SK-N-SH treated with all-trans-retinoic acid at 6 μM for 48 hours (cell line): ENCODE measurements at regions not wholly inside any gene's neighbourhood (a gene's known extent, or its start where the extent isn't known, plus 50 kb on each side); places are given as distances from the start of the nearest gene placed in this dataset.

Experiments
- ATAC-seq: fragments of 200-7000 bp; cut with Tn5 transposase; 3 replicates; pipeline ENCODE4 v1.9.1; 2020; ENCODE audit warnings: mild to moderate bottlenecking, moderate library complexity
- ARNTL ChIP-seq: fragments of 450-650 bp; formaldehyde crosslinking; IDR thresholded peaks from 2 replicates; pipeline ENCODE4 v1.5.0; 2020; ENCODE audit warnings: low read depth, mild to moderate bottlenecking, moderate library complexity, borderline replicate concordance
- BACH2 ChIP-seq: fragments of 250-450 bp; sonication (Bioruptor Pico); IDR thresholded peaks from 2 replicates; pipeline ENCODE4 v1.9.0; 2021; ENCODE audit warnings: mild to moderate bottlenecking, borderline replicate concordance
- CSDC2 ChIP-seq: fragments of 250-450 bp; sonication (Bioruptor Pico); IDR thresholded peaks from 2 replicates; pipeline ENCODE4 v1.5.0; 2020; ENCODE audit warnings: mild to moderate bottlenecking, moderate library complexity
- CSRNP3 ChIP-seq: fragments of 250-450 bp; sonication (Bioruptor Pico); IDR thresholded peaks from 2 replicates; pipeline ENCODE4 v1.5.1; 2021; ENCODE audit warnings: mild to moderate bottlenecking, moderate library complexity
- ESRRG ChIP-seq: fragments of 250-450 bp; sonication (Bioruptor Pico); IDR thresholded peaks from 2 replicates; pipeline ENCODE4 v1.6.1; 2021; ENCODE audit warnings: mild to moderate bottlenecking
- GLIS3 ChIP-seq: fragments of 250-450 bp; sonication (Bioruptor Pico); IDR thresholded peaks from 2 replicates; pipeline ENCODE4 v1.5.0; 2020; ENCODE audit warnings: mild to moderate bottlenecking, moderate library complexity
- ISL1 ChIP-seq: fragments of 250-450 bp; sonication (Bioruptor Pico); IDR thresholded peaks from 2 replicates; pipeline ENCODE4 v2.1.2; 2022; ENCODE audit warnings: mild to moderate bottlenecking, moderate library complexity
- OSR1 ChIP-seq: fragments of 250-450 bp; sonication (Bioruptor Pico); IDR thresholded peaks from 2 replicates; pipeline ENCODE4 v1.8.0; 2022; ENCODE audit warnings: moderate library complexity, mild to moderate bottlenecking, inconsistent platforms
- PATZ1 ChIP-seq: fragments of 250-450 bp; sonication (Bioruptor Pico); IDR thresholded peaks from 2 replicates; pipeline ENCODE4 v1.8.0; 2020; ENCODE audit warnings: mild to moderate bottlenecking, moderate library complexity, borderline replicate concordance
- PPARA ChIP-seq: fragments of 250-450 bp; sonication (Bioruptor Pico); IDR thresholded peaks from 2 replicates; pipeline ENCODE4 v1.5.0; 2020; ENCODE audit warnings: mild to moderate bottlenecking, borderline replicate concordance
- RARB ChIP-seq: fragments of 250-450 bp; sonication (Bioruptor Pico); IDR thresholded peaks from 2 replicates; pipeline ENCODE4 v1.8.0; 2021; ENCODE audit warnings: mild to moderate bottlenecking, moderate library complexity
- SNAI2 ChIP-seq: fragments of 250-450 bp; sonication (Bioruptor Pico); IDR thresholded peaks from 2 replicates; pipeline ENCODE4 v1.5.0; 2020; ENCODE audit warnings: mild to moderate bottlenecking, moderate library complexity
- ZC3H10 ChIP-seq: fragments of 250-450 bp; sonication (Bioruptor Pico); IDR thresholded peaks from 2 replicates; pipeline ENCODE4 v1.5.1; 2021; ENCODE audit warnings: mild to moderate bottlenecking, moderate library complexity
- ZFP3 ChIP-seq: fragments of 250-450 bp; sonication (Bioruptor Pico); IDR thresholded peaks from 2 replicates; pipeline ENCODE4 v1.5.0; 2020; ENCODE audit warnings: mild to moderate bottlenecking, moderate library complexity
- ZFP30 ChIP-seq: fragments of 450-650 bp; formaldehyde crosslinking; IDR thresholded peaks from 2 replicates; pipeline ENCODE4 v1.5.0; 2022; ENCODE audit warnings: mild to moderate bottlenecking, moderate library complexity
- ZNF565 ChIP-seq: fragments of 450-650 bp; formaldehyde crosslinking; conservative IDR thresholded peaks from 2 replicates; pipeline ENCODE4 v1.5.0; 2020; ENCODE audit warnings: low read depth, mild to moderate bottlenecking, moderate library complexity
- ZNF70 ChIP-seq: fragments of 450-650 bp; formaldehyde crosslinking; IDR thresholded peaks from 2 replicates; pipeline ENCODE4 v1.5.0; 2020; ENCODE audit warnings: mild to moderate bottlenecking, moderate library complexity
- ZNF8 ChIP-seq: fragments of 450-650 bp; formaldehyde crosslinking; IDR thresholded peaks from 2 replicates; pipeline ENCODE4 v1.5.0; 2020; ENCODE audit warnings: mild to moderate bottlenecking, moderate library complexity
- TF ChIP-seq, protein P1 (sequence below): fragments of 250-450 bp; sonication (Bioruptor Pico); IDR thresholded peaks from 2 replicates; pipeline ENCODE4 v1.5.1; 2020; ENCODE audit warnings: low read depth, mild to moderate bottlenecking, moderate library complexity
- TF ChIP-seq, protein P2 (sequence below): fragments of 250-450 bp; sonication (Bioruptor Pico); IDR thresholded peaks from 2 replicates; pipeline ENCODE4 v1.5.0; 2020; ENCODE audit warnings: mild to moderate bottlenecking, moderate library complexity
- TF ChIP-seq, protein P3 (sequence below): fragments of 250-450 bp; sonication (Bioruptor Pico); IDR thresholded peaks from 2 replicates; pipeline ENCODE4 v1.8.0; 2021; ENCODE audit warnings: low read depth, mild to moderate bottlenecking, moderate library complexity, borderline replicate concordance

DNA sequence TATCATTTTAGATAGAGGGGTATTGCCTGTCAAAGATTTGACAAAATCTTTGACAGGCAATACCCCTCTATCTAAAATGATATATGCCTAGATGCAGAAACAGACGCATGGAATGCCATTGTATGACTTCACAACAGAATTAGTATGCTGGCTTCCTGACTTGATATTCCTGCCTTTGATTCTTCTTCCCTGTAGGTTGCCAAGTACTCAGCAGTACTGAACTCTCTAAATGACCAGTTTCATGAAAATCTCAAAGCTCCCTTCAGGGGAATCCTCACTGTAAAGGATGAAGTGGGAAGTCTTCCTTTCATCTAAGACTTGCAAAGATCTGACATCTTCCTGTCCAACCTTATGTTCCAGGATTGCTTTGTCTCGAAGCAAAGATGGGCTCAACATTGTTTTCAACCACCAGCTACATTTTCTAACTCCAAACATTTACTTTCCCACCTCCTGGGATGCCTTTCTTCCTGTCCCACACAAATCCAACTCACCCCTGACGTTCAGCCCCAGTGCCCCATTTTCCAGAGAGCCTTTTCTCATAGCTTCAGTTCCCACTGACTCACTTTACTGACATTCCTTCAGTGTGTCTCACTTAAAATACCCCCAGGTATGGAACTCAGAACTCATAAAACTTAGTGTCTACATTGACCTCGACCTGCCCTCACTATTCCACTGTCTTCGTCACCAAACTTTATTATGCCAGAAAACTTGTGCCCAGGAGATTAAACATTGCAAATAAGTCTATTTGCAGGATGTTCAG, 67.3 kb upstream of the KCNJ6 start:
- no peak for ATAC-seq
- no peak for TF ChIP-seq ZC3H10 (CRISPR knock-in tag)
- no peak for TF ChIP-seq PATZ1
- TF ChIP-seq, protein P1, sequence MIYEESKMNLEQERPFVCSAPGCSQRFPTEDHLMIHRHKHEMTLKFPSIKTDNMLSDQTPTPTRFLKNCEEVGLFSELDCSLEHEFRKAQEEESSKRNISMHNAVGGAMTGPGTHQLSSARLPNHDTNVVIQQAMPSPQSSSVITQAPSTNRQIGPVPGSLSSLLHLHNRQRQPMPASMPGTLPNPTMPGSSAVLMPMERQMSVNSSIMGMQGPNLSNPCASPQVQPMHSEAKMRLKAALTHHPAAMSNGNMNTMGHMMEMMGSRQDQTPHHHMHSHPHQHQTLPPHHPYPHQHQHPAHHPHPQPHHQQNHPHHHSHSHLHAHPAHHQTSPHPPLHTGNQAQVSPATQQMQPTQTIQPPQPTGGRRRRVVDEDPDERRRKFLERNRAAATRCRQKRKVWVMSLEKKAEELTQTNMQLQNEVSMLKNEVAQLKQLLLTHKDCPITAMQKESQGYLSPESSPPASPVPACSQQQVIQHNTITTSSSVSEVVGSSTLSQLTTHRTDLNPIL (CRISPR knock-in tag): no peak
- TF ChIP-seq ZFP3 (CRISPR knock-in tag): no peak
- TF ChIP-seq ZNF8 (CRISPR knock-in tag): no peak
- TF ChIP-seq, protein P2, sequence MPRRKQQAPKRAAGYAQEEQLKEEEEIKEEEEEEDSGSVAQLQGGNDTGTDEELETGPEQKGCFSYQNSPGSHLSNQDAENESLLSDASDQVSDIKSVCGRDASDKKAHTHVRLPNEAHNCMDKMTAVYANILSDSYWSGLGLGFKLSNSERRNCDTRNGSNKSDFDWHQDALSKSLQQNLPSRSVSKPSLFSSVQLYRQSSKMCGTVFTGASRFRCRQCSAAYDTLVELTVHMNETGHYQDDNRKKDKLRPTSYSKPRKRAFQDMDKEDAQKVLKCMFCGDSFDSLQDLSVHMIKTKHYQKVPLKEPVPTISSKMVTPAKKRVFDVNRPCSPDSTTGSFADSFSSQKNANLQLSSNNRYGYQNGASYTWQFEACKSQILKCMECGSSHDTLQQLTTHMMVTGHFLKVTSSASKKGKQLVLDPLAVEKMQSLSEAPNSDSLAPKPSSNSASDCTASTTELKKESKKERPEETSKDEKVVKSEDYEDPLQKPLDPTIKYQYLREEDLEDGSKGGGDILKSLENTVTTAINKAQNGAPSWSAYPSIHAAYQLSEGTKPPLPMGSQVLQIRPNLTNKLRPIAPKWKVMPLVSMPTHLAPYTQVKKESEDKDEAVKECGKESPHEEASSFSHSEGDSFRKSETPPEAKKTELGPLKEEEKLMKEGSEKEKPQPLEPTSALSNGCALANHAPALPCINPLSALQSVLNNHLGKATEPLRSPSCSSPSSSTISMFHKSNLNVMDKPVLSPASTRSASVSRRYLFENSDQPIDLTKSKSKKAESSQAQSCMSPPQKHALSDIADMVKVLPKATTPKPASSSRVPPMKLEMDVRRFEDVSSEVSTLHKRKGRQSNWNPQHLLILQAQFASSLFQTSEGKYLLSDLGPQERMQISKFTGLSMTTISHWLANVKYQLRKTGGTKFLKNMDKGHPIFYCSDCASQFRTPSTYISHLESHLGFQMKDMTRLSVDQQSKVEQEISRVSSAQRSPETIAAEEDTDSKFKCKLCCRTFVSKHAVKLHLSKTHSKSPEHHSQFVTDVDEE (CRISPR knock-in tag): no peak
- TF ChIP-seq GLIS3 (CRISPR knock-in tag): no peak
- TF ChIP-seq ARNTL: no peak
- TF ChIP-seq CSRNP3: no peak
- no peak for TF ChIP-seq OSR1
- TF ChIP-seq PPARA (CRISPR knock-in tag): no peak
- TF ChIP-seq, protein P3, sequence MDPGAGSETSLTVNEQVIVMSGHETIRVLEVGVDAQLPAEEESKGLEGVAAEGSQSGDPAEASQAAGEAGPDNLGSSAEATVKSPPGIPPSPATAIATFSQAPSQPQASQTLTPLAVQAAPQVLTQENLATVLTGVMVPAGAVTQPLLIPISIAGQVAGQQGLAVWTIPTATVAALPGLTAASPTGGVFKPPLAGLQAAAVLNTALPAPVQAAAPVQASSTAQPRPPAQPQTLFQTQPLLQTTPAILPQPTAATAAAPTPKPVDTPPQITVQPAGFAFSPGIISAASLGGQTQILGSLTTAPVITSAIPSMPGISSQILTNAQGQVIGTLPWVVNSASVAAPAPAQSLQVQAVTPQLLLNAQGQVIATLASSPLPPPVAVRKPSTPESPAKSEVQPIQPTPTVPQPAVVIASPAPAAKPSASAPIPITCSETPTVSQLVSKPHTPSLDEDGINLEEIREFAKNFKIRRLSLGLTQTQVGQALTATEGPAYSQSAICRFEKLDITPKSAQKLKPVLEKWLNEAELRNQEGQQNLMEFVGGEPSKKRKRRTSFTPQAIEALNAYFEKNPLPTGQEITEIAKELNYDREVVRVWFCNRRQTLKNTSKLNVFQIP (CRISPR knock-in tag): no peak
- TF ChIP-seq CSDC2 (CRISPR knock-in tag): no peak
- no peak for TF ChIP-seq RARB (CRISPR knock-in tag)
- TF ChIP-seq ESRRG (CRISPR knock-in tag): no peak
- TF ChIP-seq ISL1 (CRISPR knock-in tag): no peak
- TF ChIP-seq ZFP30: no peak
- TF ChIP-seq ZNF565: no peak
- no peak for TF ChIP-seq ZNF70 (CRISPR knock-in tag)

GRCh38 chr21:37984416-37984815, 68.2 kb upstream of the KCNJ6 start:
- no peak for ATAC-seq

More at GRCh38 chr21:37984416-37984815, 68.2 kb upstream of the KCNJ6 start:
- TF ChIP-seq PATZ1 (no peak), ZNF8 (CRISPR knock-in tag) (no peak), PPARA (CRISPR knock-in tag) (no peak), CSDC2 (CRISPR knock-in tag) (no peak), GLIS3 (CRISPR knock-in tag) (no peak), ZNF70 (CRISPR knock-in tag) (no peak), BACH2 (CRISPR knock-in tag) (no peak), ZNF565 (no peak), ZFP30 (no peak), ZFP3 (CRISPR knock-in tag) (no peak), CSRNP3 (no peak), ISL1 (CRISPR knock-in tag) (no peak), RARB (CRISPR knock-in tag) (no peak), ARNTL (no peak), SNAI2 (CRISPR knock-in tag) (no peak)
- TF ChIP-seq, protein P2 (CRISPR knock-in tag): no peak
